HL-60/S4 treated with retinoic acid at 250 ng/mL for 4 days and 3 days (cell line): ENCODE measurements at regions not wholly inside any gene's neighbourhood (a gene's known extent, or its start where the extent isn't known, plus 50 kb on each side); places are given as distances from the start of the nearest gene placed in this dataset.
"Not testable (repeated sequence)": the region's sequence is repeated elsewhere in the genome, so short reads cannot be mapped to it uniquely, and the experiment has no call there.

Source experiments
- in situ Hi-C: fragments of 300-500 bp; cut with MboI; formaldehyde crosslinking; loops from 2 replicates; pipeline ENCODE4 v1.7.0; 2022; ENCODE audit warnings: low sequenced_read_pairs

GRCh38 chr15:94968133-94968532 lies 736.8 kb downstream of the MCTP2 start:
- in situ Hi-C loops, result no loop called here

- in situ Hi-C loops, result no loop called here
Observed at GRCh38 chr15:94970096-94970495, 738.7 kb downstream of the MCTP2 start.

DNA sequence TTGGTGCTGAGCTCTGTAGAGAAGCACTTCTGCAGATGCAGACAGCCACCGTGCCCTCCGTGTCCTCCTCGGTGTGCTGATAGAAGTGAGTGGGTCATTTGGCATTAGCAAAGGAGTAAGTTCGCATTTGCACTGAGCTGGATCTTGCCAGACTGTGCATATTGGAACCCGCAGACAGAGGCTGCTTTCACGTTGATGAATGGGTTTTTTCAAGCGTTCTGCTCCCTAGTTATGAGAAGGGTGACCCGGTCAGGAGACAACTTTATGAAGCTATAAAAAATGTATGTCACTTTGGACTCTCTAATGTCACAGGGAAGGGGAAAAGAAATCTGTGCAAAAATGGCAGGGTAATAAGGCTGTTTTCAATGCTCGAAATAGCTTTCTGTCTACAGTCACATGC lies 739.4 kb downstream of the MCTP2 start:
- in situ Hi-C loops, result no loop called here

- in situ Hi-C loops, result no loop called here
Observed at GRCh38 chr15:94972314-94972713, 741.0 kb downstream of the MCTP2 start.

DNA sequence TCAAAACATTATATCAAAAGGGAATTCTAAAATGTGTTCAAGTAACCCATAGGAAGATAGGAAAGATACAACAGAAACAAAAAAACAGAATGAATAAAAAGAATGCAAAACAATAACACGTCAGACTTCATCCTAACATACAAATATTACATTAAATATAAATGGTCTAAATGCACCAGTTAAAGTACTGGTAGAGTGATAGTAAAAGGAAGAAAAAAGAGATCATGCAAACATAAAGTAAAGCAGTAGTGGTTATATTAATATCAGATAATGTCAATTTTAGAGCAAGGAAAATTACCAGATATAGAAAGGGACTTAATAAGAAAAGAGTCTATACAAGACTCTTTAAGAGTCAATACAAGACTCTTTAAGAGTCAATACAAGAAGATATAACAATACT lies 755.7 kb downstream of the MCTP2 start:
- in situ Hi-C loops, result no loop called here

DNA sequence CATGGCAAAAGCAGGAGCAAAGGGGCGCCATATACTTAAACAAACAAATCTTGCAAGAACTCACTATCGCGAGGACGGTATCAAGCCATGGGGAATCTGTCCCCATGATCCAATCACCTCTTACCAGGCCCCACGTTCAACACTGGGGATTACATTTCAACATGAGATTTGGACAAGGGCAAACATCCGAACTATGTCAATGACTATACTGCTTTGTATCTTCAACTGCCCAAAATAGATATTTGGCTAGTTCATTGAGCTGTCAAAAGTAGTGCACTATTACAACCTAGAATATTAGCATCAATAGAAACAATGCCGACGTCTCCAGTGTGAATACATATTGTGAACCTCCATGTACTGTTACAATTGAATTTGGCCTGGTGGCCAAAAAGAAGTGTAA lies 760.4 kb downstream of the MCTP2 start:
- in situ Hi-C loops, result no loop called here

DNA sequence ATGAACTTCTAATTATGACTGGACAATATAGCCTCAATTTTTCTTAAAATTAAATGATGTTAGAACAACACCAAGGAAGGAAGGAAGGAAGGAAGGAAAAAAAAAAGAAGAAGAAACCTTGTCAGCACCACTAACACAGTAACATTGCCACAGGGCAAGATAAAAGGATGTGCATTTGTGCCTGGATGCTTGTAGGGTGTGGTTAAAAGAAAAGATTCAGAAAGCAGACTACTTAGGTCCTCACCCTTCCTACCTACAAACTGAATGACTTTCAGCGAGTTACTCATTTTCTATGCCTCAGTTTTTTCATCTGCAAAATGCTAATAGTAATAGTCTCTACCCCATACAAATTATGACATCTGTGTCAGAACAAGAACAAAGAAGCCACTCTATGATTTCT lies 778.3 kb downstream of the MCTP2 start:
- in situ Hi-C loops, result no loop called here

GRCh38 chr15:95013381-95013780 lies 782.0 kb downstream of the MCTP2 start:
- in situ Hi-C loops, result no loop called here

DNA sequence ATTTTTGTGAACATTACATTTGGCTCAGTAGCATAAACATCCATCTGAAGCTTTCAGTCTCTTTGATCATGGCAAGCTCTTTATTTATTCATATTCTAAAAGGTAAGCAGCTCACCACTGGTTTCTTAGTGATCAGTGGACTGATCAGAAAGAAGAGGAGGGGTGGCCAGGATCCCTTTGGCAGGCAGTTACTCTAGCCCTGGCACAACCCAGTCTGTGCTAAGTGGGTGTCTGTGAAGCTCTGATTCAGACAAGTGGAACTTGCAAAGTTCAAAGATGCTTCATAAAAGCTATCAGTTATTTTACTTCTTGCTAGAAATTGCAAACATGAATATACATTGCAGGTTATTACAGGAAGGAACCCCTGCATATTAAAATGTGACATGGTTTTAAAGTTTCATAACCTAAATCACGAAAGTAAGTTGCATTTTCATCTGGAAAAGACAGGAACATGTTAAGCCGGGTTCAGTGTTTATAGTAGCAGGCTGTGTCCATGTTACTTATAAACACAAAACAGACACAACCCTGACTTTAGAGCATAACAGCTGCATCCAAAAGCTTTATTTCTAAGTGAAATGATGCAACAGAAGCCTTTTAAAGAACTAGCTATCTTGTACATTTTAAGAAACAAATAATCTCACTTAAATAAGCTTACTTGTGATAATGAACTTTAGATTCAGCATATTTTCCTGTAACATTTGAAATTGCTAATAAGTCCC lies 785.3 kb downstream of the MCTP2 start:
- in situ Hi-C loops, result no loop called here

DNA sequence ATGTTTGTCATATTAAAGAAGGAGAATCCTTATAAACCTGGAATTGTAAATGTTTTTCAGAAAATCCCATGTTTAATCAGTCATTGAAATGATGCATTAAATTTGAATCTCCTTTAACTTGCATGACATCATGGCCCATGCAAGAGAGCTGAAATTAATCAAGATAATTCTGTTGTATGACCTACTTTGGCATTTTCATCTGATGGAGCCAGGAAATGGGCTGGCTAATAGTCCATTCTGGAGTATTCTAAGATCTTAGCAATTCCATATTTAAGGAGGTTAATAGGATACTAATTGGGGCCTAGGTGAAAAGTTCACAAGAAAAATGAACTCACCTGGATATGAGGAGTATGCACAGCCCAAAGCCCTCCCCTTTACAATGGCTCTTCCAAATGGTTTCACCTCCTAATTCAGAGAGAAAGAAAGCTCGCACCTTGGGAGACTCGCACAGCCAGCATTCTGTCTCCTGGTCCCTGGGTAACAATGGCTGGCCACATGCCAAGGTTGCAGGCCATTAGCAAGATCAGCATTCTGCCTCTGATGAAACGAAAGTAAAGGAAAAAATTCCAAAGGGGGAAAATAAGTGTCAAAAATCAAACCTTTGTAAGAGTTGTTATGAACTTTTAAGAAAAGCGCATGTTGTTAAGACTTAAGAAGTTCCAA lies 786.4 kb downstream of the MCTP2 start:
- in situ Hi-C loops, result no loop called here

GRCh38 chr15:95018888-95019545 lies 787.7 kb downstream of the MCTP2 start:
- in situ Hi-C loops, result no loop called here

- in situ Hi-C loops, result no loop called here
Observed at GRCh38 chr15:95019907-95020306, 788.5 kb downstream of the MCTP2 start.

DNA sequence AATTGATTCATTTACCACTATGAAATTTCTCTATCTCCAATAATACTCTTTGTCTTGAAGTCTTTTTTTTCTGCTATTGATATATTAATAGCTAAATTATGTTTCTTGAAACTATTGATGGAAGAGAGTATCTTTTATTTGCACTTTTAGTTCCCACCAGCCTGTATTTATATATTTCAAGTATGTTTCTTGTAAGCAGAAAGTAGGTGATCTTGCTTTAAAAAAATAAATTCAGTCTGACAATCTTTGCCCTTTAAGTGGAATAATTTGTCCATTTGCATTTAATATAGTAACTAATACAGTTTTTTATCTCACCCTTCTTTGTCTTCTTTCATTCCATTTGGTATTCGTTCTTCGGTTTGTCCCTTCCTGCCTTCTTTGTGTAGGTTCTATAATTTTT lies 790.5 kb downstream of the MCTP2 start:
- in situ Hi-C loops, result no loop called here

- in situ Hi-C loops, result no loop called here
Observed at GRCh38 chr15:95024351-95024750, 793.0 kb downstream of the MCTP2 start.

GRCh38 chr15:95025924-95026728 lies 794.8 kb downstream of the MCTP2 start:
- in situ Hi-C loops, result no loop called here

GRCh38 chr15:95027981-95028380 lies 796.6 kb downstream of the MCTP2 start:
- in situ Hi-C loops, result no loop called here

DNA sequence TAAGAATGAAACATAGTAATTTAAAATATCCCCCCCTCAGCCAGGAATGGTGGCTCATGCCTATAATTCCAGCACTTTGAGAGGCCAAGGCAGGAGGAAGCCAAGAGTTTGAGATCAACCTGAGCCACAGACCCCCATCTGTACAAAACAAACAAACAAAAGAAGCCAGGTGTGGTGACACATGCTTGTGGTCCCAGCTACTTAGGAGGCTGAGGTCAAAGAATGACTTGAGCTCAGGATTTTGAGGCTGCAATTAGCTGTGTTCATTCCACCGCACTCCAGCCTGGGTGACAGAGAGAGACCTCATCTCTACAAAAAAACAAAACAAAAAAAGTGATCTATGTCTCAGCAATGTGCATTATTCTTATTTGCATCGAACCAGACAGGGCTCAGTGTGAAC lies 800.8 kb downstream of the MCTP2 start:
- in situ Hi-C loops, result no loop called here

GRCh38 chr15:95035106-95035505 lies 803.7 kb downstream of the MCTP2 start:
- in situ Hi-C loops, result no loop called here

- in situ Hi-C loops, result no loop called here
Observed at GRCh38 chr15:95041297-95041696, 809.9 kb downstream of the MCTP2 start.

- in situ Hi-C loops, result not testable (repeated sequence)
Observed at GRCh38 chr15:95043236-95043932, 812.0 kb downstream of the MCTP2 start.

DNA sequence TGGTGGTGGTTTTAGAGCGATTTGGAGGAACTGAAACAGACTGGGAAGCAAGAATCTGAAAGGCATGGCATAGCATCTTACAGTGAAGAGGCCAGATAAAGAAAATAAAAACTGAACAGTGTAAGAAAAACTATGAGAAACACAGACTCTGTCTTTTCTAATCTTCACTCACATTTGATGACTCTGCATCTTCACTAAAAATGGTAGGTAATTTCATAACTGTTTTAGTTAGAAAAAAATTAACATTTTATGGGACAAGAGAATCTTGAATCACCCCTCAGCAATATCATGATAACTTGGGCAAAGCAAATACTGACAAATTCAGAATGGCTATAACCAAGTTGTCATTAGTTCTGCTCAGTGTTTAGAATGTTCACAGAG lies 812.6 kb downstream of the MCTP2 start:
- in situ Hi-C loops, result no loop called here
